Activated CD8-positive, alpha-beta memory T cell treated with anti-CD3 and anti-CD28 coated beads, Interleukin-2, amount 50 U/mL, for 24 hours (primary cell): ENCODE measurements at regions not wholly inside any gene's neighbourhood (a gene's known extent, or its start where the extent isn't known, plus 50 kb on each side); places are given as distances from the start of the nearest gene placed in this dataset.

ENCODE experiments used
- DNase-seq: peaks from one replicate; pipeline ENCODE4 v3.0.0-alpha.2; 2020; ENCODE audit errors: extremely low read depth

- DNase-seq: no peak
Measured at GRCh38 chr2:8569332-8569930, 112.4 kb upstream of the ID2 start.

- DNase-seq: no peak
Measured at GRCh38 chr2:8570637-8571036, 111.2 kb upstream of the ID2 start.

GRCh38 chr2:8571301-8571791 is 110.5 kb upstream of the ID2 start:
- DNase-seq: no peak

- no peak for DNase-seq
Measured at GRCh38 chr2:8571792-8572499, 109.9 kb upstream of the ID2 start.

GRCh38 chr2:8572712-8573233 is 109.1 kb upstream of the ID2 start:
- no peak for DNase-seq

GRCh38 chr2:8573234-8573941 is 108.5 kb upstream of the ID2 start:
- DNase-seq: no peak

- no peak for DNase-seq
Measured at GRCh38 chr2:8573942-8574195, 108.0 kb upstream of the ID2 start.

- no peak for DNase-seq
Measured at GRCh38 chr2:8574196-8575037, 107.4 kb upstream of the ID2 start.

GRCh38 chr2:8575038-8575833 is 106.6 kb upstream of the ID2 start:
- no peak for DNase-seq

- no peak for DNase-seq
Measured at GRCh38 chr2:8575834-8576423, 105.9 kb upstream of the ID2 start.

GRCh38 chr2:8576525-8577167 is 105.2 kb upstream of the ID2 start:
- DNase-seq: no peak

- no peak for DNase-seq
Measured at GRCh38 chr2:8577573-8577972, 104.3 kb upstream of the ID2 start.

- DNase-seq: no peak
Measured at GRCh38 chr2:8578335-8579244, 103.3 kb upstream of the ID2 start.

GRCh38 chr2:8579485-8580085 is 102.3 kb upstream of the ID2 start:
- no peak for DNase-seq

- no peak for DNase-seq
Measured at GRCh38 chr2:8580316-8581233, 101.3 kb upstream of the ID2 start.

GRCh38 chr2:8581234-8581561 is 100.7 kb upstream of the ID2 start:
- DNase-seq: no peak

GRCh38 chr2:8581601-8582041 is 100.2 kb upstream of the ID2 start:
- no peak for DNase-seq

- no peak for DNase-seq
Measured at GRCh38 chr2:8582191-8582590, 99.7 kb upstream of the ID2 start.
